K562 (cell line): ENCODE measurements at regions not wholly inside any gene's neighbourhood (a gene's known extent, or its start where the extent isn't known, plus 50 kb on each side); places are given as distances from the start of the nearest gene placed in this dataset.

Experiments used
- ATAC-seq: fragments of 200-7000 bp; cut with Tn5 transposase; 3 replicates; pipeline ENCODE4 v1.9.1; 2020; ENCODE audit warnings: moderate library complexity
- BruUV-seq: library from RNA; stranded (reverse); fragments of 400-500 nt; replicated peaks from 2 replicates; lab custom pipeline; 2021; lab: Mats Ljungman, UMichigan
- CTCF ChIA-PET: fragments of 300-600 bp; formaldehyde crosslinking; extraction: SDS; loops from one replicate; lab custom pipeline; 2021; ENCODE audit warnings: low intra/inter-chr PET ratio; lab: Yijun Ruan, JAX
- POLR2A ChIA-PET: fragments of 300-600, 350-650 bp; sonication (Branson Sonifier 250); formaldehyde crosslinking; extraction: SDS; loops from one replicate; lab custom pipeline; 2021; ENCODE audit warnings: antibody characterized with exemption, inconsistent platforms; lab: Yijun Ruan, JAX
- DNase-seq, 4 experiments: peaks; one replicate each; pipeline versions ENCODE4 v3.0.0 to v3.0.0-alpha.2; 2011 to 2018; ENCODE audit warnings: low spot score in 3 of 4, mixed read lengths in 3 of 4; ENCODE audit errors: extremely low read depth in 1 of 4
- FAIRE-seq: peaks from 2 replicates; lab custom pipeline; 2011; peaks lifted over from hg19 to GRCh38; lab: Jason Lieb, UNC
- H2AFZ ChIP-seq: 2 replicates; pipeline ENCODE4 v1.6.0; 2011; ENCODE audit warnings: low read depth, low read length, control low read depth, inconsistent platforms
- H3K27ac ChIP-seq: fragments of 200-600 bp; 3 replicates; pipeline ENCODE4 v1.8.0; 2011; ENCODE audit warnings: low read depth, mild to moderate bottlenecking, control low read depth, inconsistent platforms, low read length, moderate library complexity, mixed read lengths; ENCODE audit errors: extremely low read depth
- H3K27me3 ChIP-seq, 2 experiments: fragments of 300-600 bp in 1 of 2; 2 replicates in 1 of 2; 3 replicates in 1 of 2; pipeline versions ENCODE4 v1.6.0 to v1.8.0; 2011; ENCODE audit warnings: inconsistent platforms in 2 of 2, low read length in 2 of 2, mild to moderate bottlenecking in 1 of 2, mixed read lengths in 1 of 2, moderate library complexity in 1 of 2; ENCODE audit not compliant: control insufficient read depth in 2 of 2, insufficient read depth in 2 of 2
- H3K36me3 ChIP-seq: fragments of 300-600 bp; 3 replicates; pipeline ENCODE4 v1.8.0; 2011; ENCODE audit warnings: mild to moderate bottlenecking, low read length, inconsistent platforms; ENCODE audit not compliant: control insufficient read depth, insufficient read depth
- H3K4me1 ChIP-seq, 2 experiments: fragments of 200-600 bp in 1 of 2; replicated peaks in 1 of 2; 2 replicates in 1 of 2; 3 replicates in 1 of 2; pipeline versions ENCODE4 v1.5.1 to v1.8.0; 2011; ENCODE audit warnings: inconsistent platforms in 2 of 2, low read length in 2 of 2, mild to moderate bottlenecking in 1 of 2, mixed read lengths in 1 of 2, moderate library complexity in 1 of 2; ENCODE audit not compliant: control insufficient read depth in 2 of 2, insufficient read depth in 2 of 2
- H3K4me2 ChIP-seq: 2 replicates; pipeline ENCODE4 v1.6.1; 2011; ENCODE audit warnings: low read length, control low read depth, inconsistent platforms, mixed read lengths; ENCODE audit not compliant: insufficient read depth
- H3K4me3 ChIP-seq: fragments of 200-600 bp; sonication (generic), shearing (Covaris generic); 2 replicates; pipeline ENCODE4 v1.5.1; 2016; ENCODE audit warnings: control low read depth, inconsistent platforms
- H3K79me2 ChIP-seq: fragments of 200-600 bp; 3 replicates; pipeline ENCODE4 v1.8.0; 2011; ENCODE audit warnings: low read length, inconsistent platforms; ENCODE audit not compliant: control insufficient read depth, insufficient read depth
- H3K9ac ChIP-seq, 2 experiments: 2 replicates each; pipeline versions ENCODE4 v1.6.0 to v1.6.1; 2011; ENCODE audit warnings: low read depth in 2 of 2, low read length in 2 of 2, control low read depth in 1 of 2, inconsistent platforms in 1 of 2, mild to moderate bottlenecking in 1 of 2, mixed read lengths in 1 of 2; ENCODE audit not compliant: insufficient read depth in 1 of 2
- H3K9me1 ChIP-seq: one replicate; pipeline ENCODE4 v1.6.0; 2011; ENCODE audit warnings: inconsistent platforms, mild to moderate bottlenecking, low read length, moderate library complexity; ENCODE audit not compliant: control insufficient read depth, insufficient read depth
- H3K9me3 ChIP-seq: replicated peaks from 2 replicates; pipeline ENCODE4 v1.5.1; 2011; ENCODE audit warnings: low read depth, low read length, inconsistent platforms; ENCODE audit not compliant: control insufficient read depth, insufficient read depth
- H4K20me1 ChIP-seq: replicated peaks from 2 replicates; pipeline ENCODE4 v1.6.1; 2011; ENCODE audit warnings: low read length, inconsistent platforms, mixed read lengths; ENCODE audit not compliant: control insufficient read depth, insufficient read depth
- BCLAF1 ChIP-seq, 2 experiments: fragments of 450-650 bp in 1 of 2; IDR thresholded peaks; 2 replicates each; pipeline ENCODE4 v1.6.1; 2011 to 2017; ENCODE audit warnings: low read depth in 2 of 2, antibody characterized with exemption in 1 of 2, borderline replicate concordance in 1 of 2, low read length in 1 of 2, mild to moderate bottlenecking in 1 of 2, mixed read lengths in 1 of 2; ENCODE audit not compliant: control insufficient read depth in 1 of 2
- HNRNPK ChIP-seq: fragments of 200-400 bp; formaldehyde crosslinking; IDR thresholded peaks from one replicate; pipeline ENCODE4 v1.6.1; 2018; ENCODE audit warnings: mild to moderate bottlenecking, low read depth, low read length; ENCODE audit not compliant: poor library complexity, severe bottlenecking
- HNRNPUL1 ChIP-seq: fragments of 200-400 bp; formaldehyde crosslinking; IDR thresholded peaks from 2 replicates; pipeline ENCODE4 v1.6.1; 2017; ENCODE audit warnings: low read length
- POLR2AphosphoS5 ChIP-seq: IDR thresholded peaks from 2 replicates; pipeline ENCODE4 v1.6.1; 2011; ENCODE audit warnings: mild to moderate bottlenecking, low read depth, low read length, moderate library complexity; ENCODE audit not compliant: control insufficient read depth, insufficient read depth
- RBM14 ChIP-seq: fragments of 200-400 bp; formaldehyde crosslinking; IDR thresholded peaks from 2 replicates; pipeline ENCODE4 v1.6.1; 2018; ENCODE audit warnings: low read depth, mild to moderate bottlenecking, low read length, moderate library complexity, borderline replicate concordance; ENCODE audit not compliant: insufficient read depth
- ZBTB12 ChIP-seq: fragments of 250-450 bp; sonication (Bioruptor Pico); IDR thresholded peaks from 2 replicates; pipeline ENCODE4 v1.4.0; 2020
- ZNF766 ChIP-seq: fragments of 200-800 bp; sonication (Bioruptor generic); conservative IDR thresholded peaks from 2 replicates; pipeline ENCODE4 v1.6.1; 2016; ENCODE audit warnings: missing genetic modification characterization, missing compliant biosample characterization
- WGBS: fragments of 100-300 bp; shearing (Covaris generic); methylation state at CpG from one replicate; pipeline ENCODE4 v1.1.6; 2016; ENCODE audit warnings: low coverage, mixed read lengths; ENCODE audit not compliant: insufficient coverage; ENCODE audit errors: missing lambda C conversion rate; 5-methylcytosine and 5-hydroxymethylcytosine counted together
- in situ Hi-C: fragments of 300-500 bp; cut with MboI; formaldehyde crosslinking; loops from 4 replicates; pipeline ENCODE4 v1.15.0; 2018; ENCODE audit warnings: inconsistent platforms, mixed read lengths
- intact Hi-C: fragments of 100-400 bp; cut with micrococcal nuclease; formaldehyde crosslinking; loops from 2 replicates; pipeline ENCODE4 v1.14.2; 2022

GRCh38 chr7:156480671-156481070, 159.9 kb upstream of the RNF32 start:
- H3K27ac ChIP-seq, result no peak overlapping the region
- no TSS peak for BruUV-seq
- no peak overlapping the region for H3K4me3 ChIP-seq
- ATAC-seq, result no peak
- in situ Hi-C loops, result no loop called here
- intact Hi-C loops, result no loop called here
- no peak for TF ChIP-seq ZBTB12 (CRISPR knock-in tag)
- no peak for TF ChIP-seq RBM14
- TF ChIP-seq HNRNPK, result no peak
- no peak for TF ChIP-seq POLR2AphosphoS5
- TF ChIP-seq BCLAF1 (IDR thresholded peaks at IDR 0.05; ENCODE audit: borderline replicate concordance in 1 of 2, control insufficient read depth in 1 of 2, low read depth in 2 of 2, low read length in 1 of 2), result no peak
- no peak for TF ChIP-seq ZNF766 (CRISPR knock-in tag)
- TF ChIP-seq HNRNPUL1, result no peak
- no peaks in the 10 kb centered on the region for H3K36me3 ChIP-seq
- CTCF ChIA-PET, result no interaction called here
- POLR2A ChIA-PET, result no interaction called here
- no peaks in the 10 kb centered on the region for H3K79me2 ChIP-seq
- H3K9ac ChIP-seq, result no peak overlapping the region
- peaks cover 0 to 6% of the 10 kb centered on the region in 2 experiments; a peak in 1 of 5 replicates for H3K4me1 ChIP-seq
- no peaks in the 10 kb centered on the region for H4K20me1 ChIP-seq
- H3K9me1 ChIP-seq, result no peaks in the 10 kb centered on the region
- H3K9me3 ChIP-seq, result no peaks in the 10 kb centered on the region
- H3K4me2 ChIP-seq, result no peak overlapping the region
- DNase-seq, result no peak
- peaks cover 20 to 41% of the 10 kb centered on the region in 2 experiments; a peak in 4 of 5 replicates for H3K27me3 ChIP-seq
- H2AFZ ChIP-seq, result no peak overlapping the region
- FAIRE-seq, result no peak
- WGBS, result under 1% methylated on average over 12 of the region's 12 CpGs
